ENCODE measurements at regions not wholly inside any gene's neighbourhood (a gene's known extent, or its start where the extent isn't known, plus 50 kb on each side); places are given as distances from the start of the nearest gene placed in this dataset.

DNA sequence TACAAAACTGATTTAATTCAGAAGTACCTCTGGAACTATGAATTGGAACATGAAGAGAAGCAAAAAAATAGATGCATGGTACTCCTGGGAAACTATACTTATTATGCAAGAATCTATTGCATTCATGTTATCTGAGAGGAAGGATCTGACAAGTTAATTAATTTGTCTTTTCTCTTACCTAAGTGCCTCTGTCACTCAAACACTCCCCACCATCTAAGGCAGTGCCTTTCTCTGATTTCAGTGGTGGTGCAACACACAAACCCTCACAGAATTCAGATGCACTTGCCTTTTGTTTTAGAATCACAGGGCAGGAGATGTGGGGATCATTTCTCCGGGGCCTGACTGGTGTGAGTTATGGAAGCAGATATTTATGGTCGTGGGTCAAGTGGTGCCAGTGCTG is 52.5 kb upstream of the C9orf72 start:
- no peaks in the 10 kb centered on the region for H3K79me2 ChIP-seq (ENCODE audit: control insufficient read depth, insufficient read depth, low read length)
- peak overlapping the region; percentile 64 for H3K4me2 ChIP-seq (ENCODE audit: control insufficient read depth, extremely low read depth, insufficient read depth, low read depth, low read length)
- H3K4me1 ChIP-seq (ENCODE audit: control insufficient read depth, extremely low read depth, insufficient read depth, low read length), result peaks cover 17% of the 10 kb centered on the region
- H2AFZ ChIP-seq (ENCODE audit: control insufficient read depth, low read length), result no peak overlapping the region
- peak; percentile 34 for FAIRE-seq
- H4K20me1 ChIP-seq (ENCODE audit: control insufficient read depth, extremely low read depth, insufficient read depth, low read length), result no peaks in the 10 kb centered on the region
- H3K36me3 ChIP-seq (ENCODE audit: control insufficient read depth in 2 of 2, extremely low read depth in 1 of 2, insufficient read depth in 2 of 2, low read length in 2 of 2), result no peaks in the 10 kb centered on the region
- no peak overlapping the region for H3K9ac ChIP-seq (ENCODE audit: control insufficient read depth, extremely low read depth, insufficient read depth, low read length)
- no peak for DNase-seq (ENCODE audit: low read depth, low spot score)
- no peak overlapping the region for H3K4me3 ChIP-seq (ENCODE audit: control insufficient read depth in 2 of 3, extremely low read depth in 1 of 3, insufficient read depth in 2 of 3, low read depth in 1 of 3, low read length in 3 of 3)
- no peaks in the 10 kb centered on the region for H3K9me1 ChIP-seq (ENCODE audit: control insufficient read depth, extremely low read depth, insufficient read depth, low read length)
- H3K27me3 ChIP-seq (ENCODE audit: control insufficient read depth, extremely low read depth, insufficient read depth, low read length), result no peaks in the 10 kb centered on the region
- dilution Hi-C loops (cut with MboI; ENCODE audit: extremely low pct_ligation_motif_present, low sequenced_read_pairs), result no loop called here
- peak overlapping the region; percentile 27 for H3K27ac ChIP-seq (ENCODE audit: control insufficient read depth, insufficient read depth, low read length)
- no peak for TF ChIP-seq EZH2 (IDR thresholded peaks at IDR 0.05; ENCODE audit: low read length)
- TF ChIP-seq, protein P1, sequence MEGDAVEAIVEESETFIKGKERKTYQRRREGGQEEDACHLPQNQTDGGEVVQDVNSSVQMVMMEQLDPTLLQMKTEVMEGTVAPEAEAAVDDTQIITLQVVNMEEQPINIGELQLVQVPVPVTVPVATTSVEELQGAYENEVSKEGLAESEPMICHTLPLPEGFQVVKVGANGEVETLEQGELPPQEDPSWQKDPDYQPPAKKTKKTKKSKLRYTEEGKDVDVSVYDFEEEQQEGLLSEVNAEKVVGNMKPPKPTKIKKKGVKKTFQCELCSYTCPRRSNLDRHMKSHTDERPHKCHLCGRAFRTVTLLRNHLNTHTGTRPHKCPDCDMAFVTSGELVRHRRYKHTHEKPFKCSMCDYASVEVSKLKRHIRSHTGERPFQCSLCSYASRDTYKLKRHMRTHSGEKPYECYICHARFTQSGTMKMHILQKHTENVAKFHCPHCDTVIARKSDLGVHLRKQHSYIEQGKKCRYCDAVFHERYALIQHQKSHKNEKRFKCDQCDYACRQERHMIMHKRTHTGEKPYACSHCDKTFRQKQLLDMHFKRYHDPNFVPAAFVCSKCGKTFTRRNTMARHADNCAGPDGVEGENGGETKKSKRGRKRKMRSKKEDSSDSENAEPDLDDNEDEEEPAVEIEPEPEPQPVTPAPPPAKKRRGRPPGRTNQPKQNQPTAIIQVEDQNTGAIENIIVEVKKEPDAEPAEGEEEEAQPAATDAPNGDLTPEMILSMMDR (optimal IDR thresholded peaks at IDR 0.05 in 1 of 3, IDR thresholded peaks at IDR 0.05 in 1 of 3, conservative IDR thresholded peaks at IDR 0.05 in 1 of 3; ENCODE audit: extremely low read depth in 1 of 3, insufficient read depth in 2 of 3, low read length in 3 of 3), result no peak
- no peaks in the 10 kb centered on the region for H3K9me3 ChIP-seq (ENCODE audit: control insufficient read depth, low read depth, low read length)

GRCh38 chr9:27626244-27627187 is 53.2 kb upstream of the C9orf72 start:
- Histone ChIP-seq H3K9me1 (ENCODE audit: control insufficient read depth, extremely low read depth, insufficient read depth, low read length) (no peaks in the 10 kb centered on the region), H4K20me1 (ENCODE audit: control insufficient read depth, extremely low read depth, insufficient read depth, low read length) (no peaks in the 10 kb centered on the region), H3K4me3 (ENCODE audit: control insufficient read depth in 2 of 3, extremely low read depth in 1 of 3, insufficient read depth in 2 of 3, low read depth in 1 of 3, low read length in 3 of 3) (peak overlapping the region in 1 of 3 experiments; percentile 43), H3K27me3 (ENCODE audit: control insufficient read depth, extremely low read depth, insufficient read depth, low read length) (no peaks in the 10 kb centered on the region), H2AFZ (ENCODE audit: control insufficient read depth, low read length) (peak overlapping the region; percentile 40), H3K4me1 (ENCODE audit: control insufficient read depth, extremely low read depth, insufficient read depth, low read length) (peaks cover 17% of the 10 kb centered on the region), H3K9ac (ENCODE audit: control insufficient read depth, extremely low read depth, insufficient read depth, low read length) (no peak overlapping the region), H3K36me3 (ENCODE audit: control insufficient read depth in 2 of 2, extremely low read depth in 1 of 2, insufficient read depth in 2 of 2, low read length in 2 of 2) (no peaks in the 10 kb centered on the region), H3K4me2 (ENCODE audit: control insufficient read depth, extremely low read depth, insufficient read depth, low read depth, low read length) (peak overlapping the region; percentile 64), H3K79me2 (ENCODE audit: control insufficient read depth, insufficient read depth, low read length) (no peaks in the 10 kb centered on the region), H3K27ac (ENCODE audit: control insufficient read depth, insufficient read depth, low read length) (peak overlapping the region; percentile 57), H3K9me3 (ENCODE audit: control insufficient read depth, low read depth, low read length) (no peaks in the 10 kb centered on the region)
- DNase-seq (ENCODE audit: low read depth, low spot score), result peak; percentile 17
- TF ChIP-seq, protein P1 (optimal IDR thresholded peaks at IDR 0.05 in 1 of 3, IDR thresholded peaks at IDR 0.05 in 1 of 3, conservative IDR thresholded peaks at IDR 0.05 in 1 of 3; ENCODE audit: extremely low read depth in 1 of 3, insufficient read depth in 2 of 3, low read length in 3 of 3), result no peak
- no peak for TF ChIP-seq EZH2 (IDR thresholded peaks at IDR 0.05; ENCODE audit: low read length)
- FAIRE-seq, result peak; percentile 90
- dilution Hi-C loops (cut with MboI; ENCODE audit: extremely low pct_ligation_motif_present, low sequenced_read_pairs), result no loop called here

Data from keratinocyte (primary cell).